IPS-NIHi11 (cell line): ENCODE measurements at regions not wholly inside any gene's neighbourhood (a gene's known extent, or its start where the extent isn't known, plus 50 kb on each side); places are given as distances from the start of the nearest gene placed in this dataset.
A peak's percentile ranks its signal among the peaks of the same experiment; 100 is the strongest.

ENCODE experiments used
- DNase-seq: peaks from one replicate; pipeline ENCODE4 v3.0.0; 2012; ENCODE audit warnings: mixed read lengths, low spot score

- no peak for DNase-seq
These were observed 71.0 kb downstream of the TMPRSS5 start for GRCh38 chr11:113634940-113635575.

- no peak for DNase-seq
These were observed 73.1 kb downstream of the TMPRSS5 start for GRCh38 chr11:113632981-113633380.

GRCh38 chr11:113629562-113629961 is 76.5 kb downstream of the TMPRSS5 start:
- DNase-seq = no peak

GRCh38 chr11:113628912-113629311 is 77.2 kb downstream of the TMPRSS5 start:
- peak; percentile 93 for DNase-seq

GRCh38 chr11:113627946-113628345 is 78.2 kb downstream of the TMPRSS5 start:
- no peak for DNase-seq

- DNase-seq = no peak
These were observed 78.8 kb downstream of the TMPRSS5 start for GRCh38 chr11:113627297-113627696.

- no peak for DNase-seq
These were observed 79.4 kb downstream of the TMPRSS5 start for GRCh38 chr11:113626736-113627135.

GRCh38 chr11:113623114-113623513 is 83.0 kb downstream of the TMPRSS5 start:
- DNase-seq = no peak

GRCh38 chr11:113618360-113618759 is 87.7 kb downstream of the TMPRSS5 start:
- no peak for DNase-seq

- DNase-seq = no peak
These were observed 90.3 kb downstream of the TMPRSS5 start for GRCh38 chr11:113615773-113616172.

- DNase-seq = no peak
These were observed 91.0 kb downstream of the TMPRSS5 start for GRCh38 chr11:113615098-113615497.

- DNase-seq = no peak
These were observed 92.0 kb downstream of the TMPRSS5 start for GRCh38 chr11:113614097-113614496.

GRCh38 chr11:113613619-113614018 is 92.5 kb downstream of the TMPRSS5 start:
- DNase-seq = no peak

GRCh38 chr11:113604186-113604585 is 101.9 kb downstream of the TMPRSS5 start:
- DNase-seq = no peak

GRCh38 chr11:113603277-113604059 is 102.6 kb downstream of the TMPRSS5 start:
- no peak for DNase-seq

- DNase-seq = no peak
These were observed 103.6 kb downstream of the TMPRSS5 start for GRCh38 chr11:113602483-113602882.

GRCh38 chr11:113596658-113597057 is 109.5 kb downstream of the TMPRSS5 start:
- no peak for DNase-seq

GRCh38 chr11:113595810-113596594 is 110.1 kb downstream of the TMPRSS5 start:
- DNase-seq = no peak

GRCh38 chr11:113593698-113594308 is 112.3 kb downstream of the TMPRSS5 start:
- DNase-seq = no peak

GRCh38 chr11:113591117-113591516 is 115.0 kb downstream of the TMPRSS5 start:
- DNase-seq = no peak

GRCh38 chr11:113587308-113587739 is 112.1 kb upstream of the DRD2 start:
- no peak for DNase-seq

GRCh38 chr11:113584371-113584770 is 109.2 kb upstream of the DRD2 start:
- DNase-seq = no peak
